GM12864 (cell line): ENCODE measurements at regions not wholly inside any gene's neighbourhood (a gene's known extent, or its start where the extent isn't known, plus 50 kb on each side); places are given as distances from the start of the nearest gene placed in this dataset.

Experiments
- DNase-seq: peaks from one replicate; pipeline ENCODE4 v3.0.0-alpha.2; 2011; ENCODE audit warnings: low read depth
- H3K4me3 ChIP-seq: 2 replicates; pipeline ENCODE4 v1.5.1; 2011; ENCODE audit warnings: mild to moderate bottlenecking, low read depth, low read length, control low read depth
- TF ChIP-seq, protein P1 (sequence below): IDR thresholded peaks from 2 replicates; pipeline ENCODE4 v1.5.1; 2011; ENCODE audit warnings: low read depth, mild to moderate bottlenecking, moderate library complexity, low read length, control low read depth, inconsistent platforms; ENCODE audit errors: missing control alignments

GRCh38 chr12:100737168-100737567 lies 57.4 kb upstream of the ANO4 start:
- DNase-seq: no peak
- no peak overlapping the region for H3K4me3 ChIP-seq
- TF ChIP-seq, protein P1, sequence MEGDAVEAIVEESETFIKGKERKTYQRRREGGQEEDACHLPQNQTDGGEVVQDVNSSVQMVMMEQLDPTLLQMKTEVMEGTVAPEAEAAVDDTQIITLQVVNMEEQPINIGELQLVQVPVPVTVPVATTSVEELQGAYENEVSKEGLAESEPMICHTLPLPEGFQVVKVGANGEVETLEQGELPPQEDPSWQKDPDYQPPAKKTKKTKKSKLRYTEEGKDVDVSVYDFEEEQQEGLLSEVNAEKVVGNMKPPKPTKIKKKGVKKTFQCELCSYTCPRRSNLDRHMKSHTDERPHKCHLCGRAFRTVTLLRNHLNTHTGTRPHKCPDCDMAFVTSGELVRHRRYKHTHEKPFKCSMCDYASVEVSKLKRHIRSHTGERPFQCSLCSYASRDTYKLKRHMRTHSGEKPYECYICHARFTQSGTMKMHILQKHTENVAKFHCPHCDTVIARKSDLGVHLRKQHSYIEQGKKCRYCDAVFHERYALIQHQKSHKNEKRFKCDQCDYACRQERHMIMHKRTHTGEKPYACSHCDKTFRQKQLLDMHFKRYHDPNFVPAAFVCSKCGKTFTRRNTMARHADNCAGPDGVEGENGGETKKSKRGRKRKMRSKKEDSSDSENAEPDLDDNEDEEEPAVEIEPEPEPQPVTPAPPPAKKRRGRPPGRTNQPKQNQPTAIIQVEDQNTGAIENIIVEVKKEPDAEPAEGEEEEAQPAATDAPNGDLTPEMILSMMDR: no peak

- no peak for DNase-seq
- H3K4me3 ChIP-seq: no peak overlapping the region
- TF ChIP-seq, protein P1: no peak
Measured at GRCh38 chr12:100738086-100738485, 56.5 kb upstream of the ANO4 start.

DNA sequence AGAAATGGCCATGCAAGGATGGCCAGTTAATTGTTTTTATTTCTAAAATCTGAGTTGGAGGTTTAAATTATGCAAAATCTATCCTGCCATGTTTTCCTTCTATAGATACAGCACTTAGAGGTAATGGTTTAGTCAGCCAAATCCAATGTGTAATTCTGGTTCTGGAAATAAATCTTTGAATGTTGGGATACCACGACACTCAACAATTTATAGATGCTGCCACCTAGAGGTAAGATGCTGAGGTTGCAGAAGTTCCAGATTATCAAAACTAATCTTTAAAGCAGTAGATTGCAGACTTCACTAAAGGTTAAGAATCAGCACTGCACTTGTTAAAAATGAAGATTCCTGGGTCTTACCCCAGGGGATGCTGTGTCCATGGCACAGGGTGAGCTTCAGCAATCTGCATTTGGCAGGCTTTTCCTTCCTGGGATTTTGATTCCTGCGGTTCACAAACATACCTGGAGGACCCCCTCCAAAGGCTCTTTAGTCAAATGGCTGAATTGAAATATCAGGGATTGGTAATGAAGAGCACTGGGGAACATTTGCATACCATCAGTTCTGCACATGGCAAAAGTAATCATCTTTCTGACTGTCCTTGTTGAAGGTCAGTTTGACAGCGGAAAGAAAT lies 53.4 kb upstream of the ANO4 start:
- no peak overlapping the region for H3K4me3 ChIP-seq
- DNase-seq: no peak
- TF ChIP-seq, protein P1: peak; percentile 65

DNA sequence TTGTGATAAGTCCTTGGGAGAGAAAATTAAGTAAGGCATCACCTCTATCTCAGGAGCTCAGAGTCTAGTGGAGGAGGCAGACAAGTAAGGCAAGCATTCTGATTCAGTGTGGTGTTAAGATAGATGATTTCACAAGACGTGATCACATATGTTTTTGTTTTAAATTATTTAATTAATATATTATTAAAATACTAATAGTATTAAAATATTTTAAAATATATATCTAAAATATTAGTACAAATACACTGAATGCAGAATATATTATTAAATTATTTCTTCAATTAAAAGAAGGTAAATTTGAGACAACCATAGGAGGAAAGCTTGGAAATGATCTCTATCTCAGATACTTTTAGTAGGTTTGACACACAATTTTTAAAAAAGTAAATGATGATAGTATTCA lies 51.5 kb upstream of the ANO4 start:
- DNase-seq: no peak
- TF ChIP-seq, protein P1: no peak
- H3K4me3 ChIP-seq: no peak overlapping the region
